Stimulated activated CD8-positive, alpha-beta memory T cell treated with anti-CD3 and anti-CD28 coated beads, Interleukin-12 subunit alpha, Interleukin-12 subunit beta, amount 100 ng/mL, for 24 hours (primary cell): ENCODE measurements at regions not wholly inside any gene's neighbourhood (a gene's known extent, or its start where the extent isn't known, plus 50 kb on each side); places are given as distances from the start of the nearest gene placed in this dataset.

Experiments
- DNase-seq: peaks from one replicate; pipeline ENCODE4 v3.0.0-alpha.2; 2020; ENCODE audit errors: extremely low read depth

DNA sequence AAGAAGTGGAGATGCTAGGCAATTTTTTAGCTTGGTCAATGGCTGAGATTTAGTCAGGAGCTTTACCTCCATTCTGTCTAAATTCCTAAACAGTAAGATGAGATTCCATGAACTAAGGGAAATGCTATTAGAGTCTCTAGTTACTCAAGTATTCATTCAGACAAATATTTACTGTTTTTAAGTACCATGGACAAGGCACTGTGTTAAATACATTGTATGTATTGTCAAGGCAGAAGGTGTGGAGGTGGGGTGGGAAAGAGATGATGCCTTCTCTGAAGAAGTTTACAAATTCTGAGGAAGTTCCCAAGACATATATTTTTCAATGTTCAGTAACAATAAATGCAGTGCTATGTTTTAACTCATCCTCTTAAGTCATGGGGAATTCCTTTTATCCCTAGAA lies 459.9 kb upstream of the NMUR2 start:
- no peak for DNase-seq

DNA sequence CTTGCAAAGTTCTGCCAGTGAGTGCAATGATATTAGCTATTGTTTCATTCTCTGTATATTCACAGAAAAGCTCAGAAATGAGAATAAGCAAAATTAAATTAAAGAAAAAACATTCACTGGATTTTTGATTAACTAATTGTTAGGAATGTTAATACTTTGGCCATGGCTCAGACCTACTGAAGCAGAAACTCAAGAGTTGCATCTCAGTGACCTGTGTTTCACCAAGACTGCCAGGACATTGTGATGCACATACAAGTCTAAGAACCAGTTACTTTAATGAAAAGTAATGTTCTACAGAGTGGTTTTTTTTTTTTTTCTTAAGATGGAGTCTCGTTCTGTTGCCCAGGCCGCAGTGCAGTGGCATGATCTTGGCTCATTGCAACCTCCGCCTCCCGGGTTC lies 464.9 kb upstream of the NMUR2 start:
- DNase-seq = no peak

DNA sequence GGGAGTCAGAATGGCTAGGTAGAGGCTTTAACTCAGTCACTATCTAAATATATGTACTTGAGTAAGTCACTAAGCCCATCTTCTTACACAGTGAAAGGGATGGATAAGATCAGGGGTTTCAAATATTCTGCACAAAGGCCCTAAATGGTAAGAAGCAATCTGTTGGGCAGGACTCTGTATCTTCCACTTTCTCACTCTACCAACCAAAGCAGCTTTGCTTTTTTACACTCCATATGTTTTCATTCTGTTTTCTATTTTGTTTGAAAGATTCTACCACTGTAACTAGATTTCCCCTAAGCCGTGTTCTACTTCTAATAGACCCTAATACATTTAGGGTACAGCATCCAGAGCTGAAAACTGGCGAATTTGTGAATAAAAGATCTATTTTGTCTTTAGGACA lies 477.5 kb upstream of the NMUR2 start:
- no peak for DNase-seq

GRCh38 chr5:152883066-152883775 lies 478.1 kb upstream of the NMUR2 start:
- DNase-seq = no peak

GRCh38 chr5:152884006-152884405 lies 478.9 kb upstream of the NMUR2 start:
- DNase-seq = no peak

DNA sequence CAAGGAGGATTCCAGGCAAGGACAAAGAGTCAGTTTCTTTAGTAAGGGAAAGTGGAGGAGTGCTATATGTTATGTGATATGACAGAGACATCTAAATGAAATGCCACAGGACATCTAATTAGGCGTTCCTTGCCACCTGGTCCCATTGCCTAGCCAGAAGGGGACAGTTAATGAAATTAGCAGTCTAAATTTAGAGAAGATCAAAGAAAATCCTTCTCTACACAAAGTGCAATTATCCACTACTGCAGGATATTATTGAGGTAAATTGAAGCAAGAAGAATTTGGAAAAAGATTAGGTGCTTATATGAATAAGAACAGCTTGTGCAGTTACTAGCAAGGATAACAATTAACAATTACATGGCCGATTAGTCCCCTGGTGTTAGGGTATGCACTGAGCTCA lies 495.3 kb upstream of the NMUR2 start:
- no peak for DNase-seq

- no peak for DNase-seq
Measured at GRCh38 chr5:152901754-152902153, 496.7 kb upstream of the NMUR2 start.

- DNase-seq = no peak
Measured at GRCh38 chr5:152905286-152905685, 500.2 kb upstream of the NMUR2 start.

DNA sequence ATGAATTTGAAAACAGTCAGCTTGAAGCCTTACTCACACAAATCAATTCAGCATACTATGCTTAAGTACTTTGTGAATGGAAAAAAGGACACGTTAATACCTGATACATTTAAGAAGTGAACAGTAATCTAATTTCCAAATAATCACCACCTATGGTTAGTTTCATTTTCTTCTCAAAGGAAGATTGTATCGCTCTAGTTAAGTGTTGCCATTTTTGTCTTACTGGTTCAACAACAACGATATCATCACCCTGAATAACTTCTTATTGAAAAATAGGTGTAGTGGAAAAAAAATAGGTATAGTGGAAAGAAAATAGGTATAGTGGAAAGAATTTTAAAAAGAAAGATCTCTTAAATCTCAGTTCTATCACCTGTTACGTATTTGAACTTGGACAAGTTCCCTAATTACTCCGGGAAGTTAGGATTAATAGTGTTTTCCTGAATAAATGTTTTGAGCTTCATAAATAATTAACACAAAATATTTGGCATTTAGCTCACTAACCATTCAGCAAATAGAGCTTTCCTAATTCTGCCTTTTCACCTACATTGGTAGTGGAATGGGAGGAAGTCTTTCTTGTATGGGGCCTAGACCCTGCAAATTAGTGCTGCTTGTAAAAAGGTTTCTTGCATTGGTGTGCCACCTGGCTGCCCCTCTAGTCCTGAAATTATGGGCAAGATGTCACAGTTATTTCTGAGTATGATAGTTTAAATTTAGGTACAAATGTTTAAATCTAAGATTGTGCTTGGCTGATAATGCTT lies 502.6 kb upstream of the NMUR2 start:
- DNase-seq = no peak

DNA sequence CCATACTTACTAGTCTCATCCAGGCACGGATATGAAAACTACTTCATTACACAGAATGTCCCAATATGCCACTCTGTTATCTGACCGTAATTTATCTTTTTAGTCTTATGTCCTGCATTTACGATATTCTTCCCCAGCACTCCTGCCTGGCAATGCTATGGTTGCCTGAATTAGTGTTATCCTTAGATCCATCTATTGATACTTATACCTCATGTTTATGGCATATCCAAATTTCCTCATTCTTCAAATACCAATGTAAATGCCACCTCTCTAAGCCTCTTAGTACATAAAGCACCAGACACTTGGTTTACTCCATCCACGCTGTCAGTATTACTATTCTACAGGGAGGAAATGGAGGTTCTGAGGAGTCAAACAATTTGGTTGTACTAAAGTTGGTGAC lies 507.8 kb upstream of the NMUR2 start:
- no peak for DNase-seq

DNA sequence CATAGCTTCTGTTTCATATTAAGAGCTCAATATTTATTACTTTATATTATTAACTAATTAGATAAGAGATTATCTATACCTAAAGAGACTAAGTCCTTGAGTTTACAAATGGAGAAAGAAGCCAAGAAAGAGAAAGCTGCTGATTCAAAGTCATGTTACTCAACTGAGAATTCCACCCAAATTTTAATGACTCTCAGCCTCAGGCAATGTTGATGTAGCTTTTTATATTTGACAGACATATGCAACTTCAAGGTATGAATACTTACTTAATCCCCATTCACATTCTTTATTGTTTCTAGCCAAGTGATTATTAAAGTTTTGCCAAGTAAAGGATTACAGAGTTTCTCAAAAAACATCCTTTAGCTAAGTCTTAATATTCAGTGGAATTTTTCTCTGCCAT lies 527.5 kb upstream of the NMUR2 start:
- no peak for DNase-seq

- no peak for DNase-seq
Measured at GRCh38 chr5:152933056-152933455, 528.0 kb upstream of the NMUR2 start.

GRCh38 chr5:152938630-152939029 lies 533.6 kb upstream of the NMUR2 start:
- no peak for DNase-seq

DNA sequence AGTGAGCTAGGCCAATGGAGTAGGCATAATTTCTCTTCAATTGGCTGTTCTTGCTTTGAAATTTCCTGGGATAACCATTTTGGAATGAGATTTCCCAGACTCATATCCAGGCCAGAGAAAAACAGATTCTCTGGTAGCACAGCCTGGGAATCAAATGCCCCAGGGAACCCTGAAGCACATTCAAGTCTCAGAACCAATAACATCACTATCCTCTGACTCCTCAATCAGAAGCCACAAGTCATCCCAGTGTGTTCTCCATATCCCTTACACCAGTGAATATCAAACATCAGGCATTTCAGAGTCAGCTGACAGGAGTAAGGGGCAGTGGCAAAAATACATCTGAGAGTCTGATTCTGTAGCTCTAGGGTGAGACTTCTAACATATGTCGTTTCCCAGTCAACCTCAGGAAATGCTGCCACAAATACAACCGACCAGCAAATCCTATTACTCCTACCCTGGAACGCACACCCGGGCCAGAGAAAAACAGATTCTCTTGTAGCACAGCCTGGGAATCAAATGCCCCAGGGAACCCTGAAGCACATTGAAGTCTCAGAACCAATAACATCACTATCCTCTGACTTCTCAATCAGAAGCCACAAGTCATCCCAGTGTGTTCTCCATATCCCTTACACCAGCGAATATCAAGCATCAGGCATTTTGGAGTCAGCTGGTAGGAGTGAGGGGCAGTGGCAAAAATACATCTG lies 537.7 kb upstream of the NMUR2 start:
- no peak for DNase-seq

DNA sequence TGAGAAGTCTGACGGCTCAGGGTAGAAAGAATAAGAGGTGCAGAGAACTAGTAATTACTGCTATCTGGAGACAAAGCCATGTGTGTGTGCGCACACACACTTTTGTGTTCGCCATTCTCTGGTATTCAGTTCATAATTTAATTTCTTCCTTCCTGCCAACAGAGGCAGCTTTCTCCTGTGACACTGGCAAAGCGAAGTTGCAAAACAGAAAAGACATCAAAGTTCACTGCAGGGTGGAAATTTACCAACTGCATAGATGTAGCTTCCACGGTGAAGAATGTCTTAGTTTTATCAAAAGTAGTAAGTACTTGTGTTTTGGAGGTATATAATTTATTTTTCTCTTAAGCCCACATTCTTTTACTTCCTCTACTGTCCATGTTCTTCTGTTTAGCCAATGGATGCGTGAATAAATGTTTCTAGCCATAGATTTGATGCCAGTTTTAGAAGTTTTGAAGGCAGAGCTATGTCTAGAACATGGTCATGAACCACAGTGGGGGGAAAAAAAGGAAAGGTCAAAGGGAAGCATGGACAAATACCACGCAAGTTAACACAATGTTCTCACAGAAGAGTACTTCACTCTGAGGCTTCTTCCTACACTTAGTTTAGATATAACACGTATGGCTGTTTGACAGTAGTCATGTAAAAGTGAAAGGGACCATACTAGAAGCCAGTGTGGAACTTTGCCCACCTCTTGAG lies 536.5 kb upstream of the GRIA1 start:
- DNase-seq = no peak

DNA sequence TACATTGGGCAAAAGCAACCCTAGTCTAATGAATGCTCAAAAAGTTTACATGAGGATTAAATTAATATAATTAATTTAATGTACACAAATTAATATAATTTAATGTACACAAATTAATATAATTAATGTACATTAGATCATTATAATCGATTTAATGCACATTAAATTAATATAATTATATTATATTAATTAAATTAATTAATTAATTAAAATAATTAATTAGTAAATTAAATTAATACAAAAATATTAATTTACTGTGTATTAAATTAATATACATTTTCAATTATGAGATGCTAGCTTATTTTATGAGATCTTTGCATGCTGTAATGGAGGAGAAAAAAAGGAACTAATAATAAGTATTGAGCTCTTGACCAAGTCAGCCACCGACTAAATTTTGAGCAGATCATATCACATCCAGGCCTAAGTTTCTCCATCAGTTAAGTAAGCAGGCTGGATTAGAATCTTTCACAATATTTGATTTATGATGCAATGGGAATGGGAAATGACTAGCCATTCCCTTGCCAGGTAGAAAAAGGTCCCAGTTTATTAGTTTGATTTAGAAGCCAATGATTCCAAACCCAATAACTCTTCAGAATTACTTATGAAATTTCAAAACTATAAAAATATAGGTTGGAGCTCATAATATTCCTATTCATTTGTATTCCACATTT lies 533.4 kb upstream of the GRIA1 start:
- no peak for DNase-seq

DNA sequence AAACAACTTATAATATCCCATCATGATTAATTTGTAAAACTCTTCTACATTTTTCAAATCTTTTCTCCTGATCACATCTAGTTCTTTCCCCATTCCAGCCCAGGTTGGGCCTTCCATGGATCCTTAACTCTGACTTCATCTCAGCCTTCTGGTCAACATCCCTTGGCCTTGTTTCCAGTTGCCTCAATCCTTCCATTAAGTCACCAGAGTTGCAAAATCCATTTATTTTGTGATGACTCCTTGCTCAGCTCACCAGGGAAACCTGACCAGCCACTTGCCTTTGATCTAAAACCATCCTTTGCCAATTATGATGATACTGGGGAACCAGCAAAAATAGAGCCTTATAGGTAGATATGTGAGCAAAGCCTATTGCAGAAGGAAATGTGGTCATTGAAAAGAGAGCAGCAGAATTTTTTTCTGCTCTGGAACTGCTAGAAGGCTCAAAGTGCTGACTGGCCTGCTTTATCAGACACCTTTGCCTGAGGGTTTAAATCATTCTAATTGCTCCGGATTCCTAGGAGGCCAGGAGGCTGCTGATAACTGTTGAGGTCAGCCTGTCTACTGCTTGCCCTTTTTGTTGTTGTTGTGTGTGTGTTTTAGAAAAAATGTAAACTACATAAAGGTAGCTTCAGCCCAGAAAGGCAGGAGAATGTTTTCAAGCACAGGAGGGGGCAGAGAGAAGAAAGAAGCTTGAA lies 512.2 kb upstream of the GRIA1 start:
- DNase-seq = no peak

GRCh38 chr5:152987131-152987530 lies 503.3 kb upstream of the GRIA1 start:
- no peak for DNase-seq

- DNase-seq = no peak
Measured at GRCh38 chr5:152990217-152990616, 500.3 kb upstream of the GRIA1 start.

GRCh38 chr5:152990649-152991048 lies 499.8 kb upstream of the GRIA1 start:
- no peak for DNase-seq

- no peak for DNase-seq
Measured at GRCh38 chr5:152994033-152994680, 496.3 kb upstream of the GRIA1 start.
